Progenitor cell of endocrine pancreas (in vitro differentiated cells): ENCODE measurements at regions not wholly inside any gene's neighbourhood (a gene's known extent, or its start where the extent isn't known, plus 50 kb on each side); places are given as distances from the start of the nearest gene placed in this dataset.
A peak's percentile ranks its signal among the peaks of the same experiment; 100 is the strongest.

Experiments
- DNase-seq: peaks from one replicate; pipeline ENCODE4 v3.0.0; 2021; ENCODE audit warnings: low spot score; ENCODE audit not compliant: unreplicated experiment
- H3K27ac Mint-ChIP-seq: 2 replicates; pipeline ENCODE4 v1.8.0; 2021; ENCODE audit warnings: mild to moderate bottlenecking, moderate library complexity, mixed read lengths
- H3K27me3 Mint-ChIP-seq: 2 replicates; pipeline ENCODE4 v1.8.0; 2021; ENCODE audit warnings: mixed read lengths
- H3K36me3 Mint-ChIP-seq: 2 replicates; pipeline ENCODE4 v1.8.0; 2022; ENCODE audit warnings: mixed read lengths; ENCODE audit not compliant: insufficient read depth
- H3K4me1 Mint-ChIP-seq: 2 replicates; pipeline ENCODE4 v1.8.0; 2021; ENCODE audit warnings: low read depth, mixed read lengths
- H3K4me3 Mint-ChIP-seq: 2 replicates; pipeline ENCODE4 v1.8.0; 2021; ENCODE audit warnings: low read depth, mild to moderate bottlenecking, moderate library complexity, mixed read lengths
- H3K9me3 Mint-ChIP-seq: 2 replicates; pipeline ENCODE4 v1.8.0; 2021; ENCODE audit warnings: low read depth, mixed read lengths
- TF ChIP-seq, protein P1 (sequence below): fragments of 200-600 bp; sonication (generic); IDR thresholded peaks from one replicate; pipeline ENCODE4 v1.5.0; 2021; ENCODE audit warnings: antibody characterized with exemption, mild to moderate bottlenecking; ENCODE audit not compliant: unreplicated experiment

- H3K4me1 Mint-ChIP-seq = peaks cover 37% of the 10 kb centered on the region
- H3K27ac Mint-ChIP-seq = peak overlapping the region; percentile 45
- no peaks in the 10 kb centered on the region for H3K36me3 Mint-ChIP-seq
- H3K4me3 Mint-ChIP-seq = no peak overlapping the region
- H3K27me3 Mint-ChIP-seq = no peaks in the 10 kb centered on the region
- peaks cover 3% of the 10 kb centered on the region for H3K9me3 Mint-ChIP-seq
- TF ChIP-seq, protein P1, sequence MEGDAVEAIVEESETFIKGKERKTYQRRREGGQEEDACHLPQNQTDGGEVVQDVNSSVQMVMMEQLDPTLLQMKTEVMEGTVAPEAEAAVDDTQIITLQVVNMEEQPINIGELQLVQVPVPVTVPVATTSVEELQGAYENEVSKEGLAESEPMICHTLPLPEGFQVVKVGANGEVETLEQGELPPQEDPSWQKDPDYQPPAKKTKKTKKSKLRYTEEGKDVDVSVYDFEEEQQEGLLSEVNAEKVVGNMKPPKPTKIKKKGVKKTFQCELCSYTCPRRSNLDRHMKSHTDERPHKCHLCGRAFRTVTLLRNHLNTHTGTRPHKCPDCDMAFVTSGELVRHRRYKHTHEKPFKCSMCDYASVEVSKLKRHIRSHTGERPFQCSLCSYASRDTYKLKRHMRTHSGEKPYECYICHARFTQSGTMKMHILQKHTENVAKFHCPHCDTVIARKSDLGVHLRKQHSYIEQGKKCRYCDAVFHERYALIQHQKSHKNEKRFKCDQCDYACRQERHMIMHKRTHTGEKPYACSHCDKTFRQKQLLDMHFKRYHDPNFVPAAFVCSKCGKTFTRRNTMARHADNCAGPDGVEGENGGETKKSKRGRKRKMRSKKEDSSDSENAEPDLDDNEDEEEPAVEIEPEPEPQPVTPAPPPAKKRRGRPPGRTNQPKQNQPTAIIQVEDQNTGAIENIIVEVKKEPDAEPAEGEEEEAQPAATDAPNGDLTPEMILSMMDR = no peak
- DNase-seq = no peak
These were observed 187.4 kb downstream of the PHLDA1 start for GRCh38 chr12:75844049-75844770.

DNA sequence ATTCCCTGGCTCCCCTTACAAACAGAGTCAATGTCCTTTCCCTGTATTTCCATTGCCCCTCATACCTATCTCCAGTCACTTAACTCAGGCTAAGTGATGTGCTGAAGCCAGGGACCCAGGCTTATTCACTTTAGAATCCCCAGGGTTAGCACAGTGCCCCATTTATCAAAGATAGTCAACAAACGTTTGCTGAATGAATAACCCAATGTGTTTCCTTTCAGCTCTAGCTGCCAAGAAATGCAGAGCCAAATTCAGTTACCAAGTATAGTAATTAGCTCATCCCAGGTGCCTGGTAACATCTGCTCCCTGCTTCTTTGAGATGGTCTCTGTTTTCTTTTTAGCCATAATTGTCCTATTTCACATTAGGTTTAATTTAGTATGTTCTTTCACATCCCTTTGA lies 189.5 kb downstream of the PHLDA1 start:
- Mint-ChIP-seq H3K4me1 (peaks cover 23% of the 10 kb centered on the region), H3K9me3 (peaks cover 6% of the 10 kb centered on the region), H3K4me3 (no peak overlapping the region), H3K27me3 (no peaks in the 10 kb centered on the region), H3K36me3 (no peaks in the 10 kb centered on the region), H3K27ac (no peak overlapping the region)
- no peak for DNase-seq
- TF ChIP-seq, protein P1 = no peak

- H3K27ac Mint-ChIP-seq = no peak overlapping the region
- peaks cover 23% of the 10 kb centered on the region for H3K4me1 Mint-ChIP-seq
- H3K36me3 Mint-ChIP-seq = no peaks in the 10 kb centered on the region
- peaks cover 5% of the 10 kb centered on the region for H3K9me3 Mint-ChIP-seq
- DNase-seq = no peak
- TF ChIP-seq, protein P1 = no peak
- H3K27me3 Mint-ChIP-seq = no peaks in the 10 kb centered on the region
- no peak overlapping the region for H3K4me3 Mint-ChIP-seq
These were observed 190.6 kb downstream of the PHLDA1 start for GRCh38 chr12:75840994-75841355.

GRCh38 chr12:75838309-75838708 lies 193.3 kb downstream of the PHLDA1 start:
- Mint-ChIP-seq H3K27ac (no peak overlapping the region), H3K4me3 (no peak overlapping the region), H3K9me3 (peaks cover 3% of the 10 kb centered on the region), H3K27me3 (no peaks in the 10 kb centered on the region), H3K36me3 (no peaks in the 10 kb centered on the region), H3K4me1 (peaks cover 7% of the 10 kb centered on the region)
- TF ChIP-seq, protein P1 = no peak
- no peak for DNase-seq

GRCh38 chr12:75837700-75838099 lies 193.9 kb downstream of the PHLDA1 start:
- Mint-ChIP-seq H3K27ac (no peak overlapping the region), H3K36me3 (no peaks in the 10 kb centered on the region), H3K4me3 (no peak overlapping the region), H3K4me1 (peaks cover 7% of the 10 kb centered on the region), H3K27me3 (no peaks in the 10 kb centered on the region), H3K9me3 (peaks cover 3% of the 10 kb centered on the region)
- TF ChIP-seq, protein P1 = no peak
- DNase-seq = no peak
